K562 (cell line): ENCODE measurements at regions not wholly inside any gene's neighbourhood (a gene's known extent, or its start where the extent isn't known, plus 50 kb on each side); places are given as distances from the start of the nearest gene placed in this dataset.
A peak's percentile ranks its signal among the peaks of the same experiment; 100 is the strongest.

Experiments used
- ATAC-seq: fragments of 200-7000 bp; cut with Tn5 transposase; 3 replicates; pipeline ENCODE4 v1.9.1; 2020; ENCODE audit warnings: moderate library complexity
- BruUV-seq: library from RNA; stranded (reverse); fragments of 400-500 nt; replicated peaks from 2 replicates; lab custom pipeline; 2021; lab: Mats Ljungman, UMichigan
- CTCF ChIA-PET: fragments of 300-600 bp; formaldehyde crosslinking; extraction: SDS; loops from one replicate; lab custom pipeline; 2021; ENCODE audit warnings: low intra/inter-chr PET ratio; lab: Yijun Ruan, JAX
- POLR2A ChIA-PET: fragments of 300-600, 350-650 bp; sonication (Branson Sonifier 250); formaldehyde crosslinking; extraction: SDS; loops from one replicate; lab custom pipeline; 2021; ENCODE audit warnings: antibody characterized with exemption, inconsistent platforms; lab: Yijun Ruan, JAX
- DNase-seq, 4 experiments: peaks; one replicate each; pipeline versions ENCODE4 v3.0.0 to v3.0.0-alpha.2; 2011 to 2018; ENCODE audit warnings: low spot score in 3 of 4, mixed read lengths in 3 of 4; ENCODE audit errors: extremely low read depth in 1 of 4
- FAIRE-seq: peaks from 2 replicates; lab custom pipeline; 2011; peaks lifted over from hg19 to GRCh38; lab: Jason Lieb, UNC
- H2AFZ ChIP-seq: 2 replicates; pipeline ENCODE4 v1.6.0; 2011; ENCODE audit warnings: low read depth, low read length, control low read depth, inconsistent platforms
- H3K27ac ChIP-seq: fragments of 200-600 bp; 3 replicates; pipeline ENCODE4 v1.8.0; 2011; ENCODE audit warnings: low read depth, mild to moderate bottlenecking, control low read depth, inconsistent platforms, low read length, moderate library complexity, mixed read lengths; ENCODE audit errors: extremely low read depth
- H3K27me3 ChIP-seq, 2 experiments: fragments of 300-600 bp in 1 of 2; 2 replicates in 1 of 2; 3 replicates in 1 of 2; pipeline versions ENCODE4 v1.6.0 to v1.8.0; 2011; ENCODE audit warnings: inconsistent platforms in 2 of 2, low read length in 2 of 2, mild to moderate bottlenecking in 1 of 2, mixed read lengths in 1 of 2, moderate library complexity in 1 of 2; ENCODE audit not compliant: control insufficient read depth in 2 of 2, insufficient read depth in 2 of 2
- H3K36me3 ChIP-seq: fragments of 300-600 bp; 3 replicates; pipeline ENCODE4 v1.8.0; 2011; ENCODE audit warnings: mild to moderate bottlenecking, low read length, inconsistent platforms; ENCODE audit not compliant: control insufficient read depth, insufficient read depth
- H3K4me1 ChIP-seq, 2 experiments: fragments of 200-600 bp in 1 of 2; replicated peaks in 1 of 2; 2 replicates in 1 of 2; 3 replicates in 1 of 2; pipeline versions ENCODE4 v1.5.1 to v1.8.0; 2011; ENCODE audit warnings: inconsistent platforms in 2 of 2, low read length in 2 of 2, mild to moderate bottlenecking in 1 of 2, mixed read lengths in 1 of 2, moderate library complexity in 1 of 2; ENCODE audit not compliant: control insufficient read depth in 2 of 2, insufficient read depth in 2 of 2
- H3K4me2 ChIP-seq: 2 replicates; pipeline ENCODE4 v1.6.1; 2011; ENCODE audit warnings: low read length, control low read depth, inconsistent platforms, mixed read lengths; ENCODE audit not compliant: insufficient read depth
- H3K4me3 ChIP-seq: fragments of 200-600 bp; sonication (generic), shearing (Covaris generic); 2 replicates; pipeline ENCODE4 v1.5.1; 2016; ENCODE audit warnings: control low read depth, inconsistent platforms
- H3K79me2 ChIP-seq: fragments of 200-600 bp; 3 replicates; pipeline ENCODE4 v1.8.0; 2011; ENCODE audit warnings: low read length, inconsistent platforms; ENCODE audit not compliant: control insufficient read depth, insufficient read depth
- H3K9ac ChIP-seq, 2 experiments: 2 replicates each; pipeline versions ENCODE4 v1.6.0 to v1.6.1; 2011; ENCODE audit warnings: low read depth in 2 of 2, low read length in 2 of 2, control low read depth in 1 of 2, inconsistent platforms in 1 of 2, mild to moderate bottlenecking in 1 of 2, mixed read lengths in 1 of 2; ENCODE audit not compliant: insufficient read depth in 1 of 2
- H3K9me1 ChIP-seq: one replicate; pipeline ENCODE4 v1.6.0; 2011; ENCODE audit warnings: inconsistent platforms, mild to moderate bottlenecking, low read length, moderate library complexity; ENCODE audit not compliant: control insufficient read depth, insufficient read depth
- H3K9me3 ChIP-seq: replicated peaks from 2 replicates; pipeline ENCODE4 v1.5.1; 2011; ENCODE audit warnings: low read depth, low read length, inconsistent platforms; ENCODE audit not compliant: control insufficient read depth, insufficient read depth
- H4K20me1 ChIP-seq: replicated peaks from 2 replicates; pipeline ENCODE4 v1.6.1; 2011; ENCODE audit warnings: low read length, inconsistent platforms, mixed read lengths; ENCODE audit not compliant: control insufficient read depth, insufficient read depth
- ATF3 ChIP-seq, 2 experiments: fragments of 450-650 bp in 1 of 2; sonication (generic) in 1 of 2; formaldehyde crosslinking in 1 of 2; IDR thresholded peaks in 1 of 2; conservative IDR thresholded peaks in 1 of 2; 2 replicates each; pipeline versions ENCODE4 v1.6.1 to v1.8.1; 2016 to 2023; ENCODE audit warnings: mild to moderate bottlenecking in 2 of 2, moderate library complexity in 2 of 2, inconsistent platforms in 1 of 2, missing genetic modification reagents in 1 of 2
- CEBPG ChIP-seq, 3 experiments: fragments of 200-800 bp in 1 of 3; sonication (Bioruptor generic) in 1 of 3; sonication (generic) in 1 of 3; formaldehyde crosslinking in 1 of 3; IDR thresholded peaks in 2 of 3; conservative IDR thresholded peaks in 1 of 3; 2 replicates each; pipeline versions ENCODE4 v1.6.1 to v1.8.0; 2016 to 2022; ENCODE audit warnings: missing compliant biosample characterization in 2 of 3, missing genetic modification characterization in 2 of 3, mild to moderate bottlenecking in 1 of 3, missing genetic modification reagents in 1 of 3
- FOXJ3 ChIP-seq: sonication (generic); formaldehyde crosslinking; IDR thresholded peaks from 2 replicates; pipeline ENCODE4 v1.4.0; 2020; ENCODE audit warnings: mild to moderate bottlenecking, missing genetic modification reagents
- MAX ChIP-seq: sonication (generic); formaldehyde crosslinking; IDR thresholded peaks from 2 replicates; pipeline ENCODE4 v1.9.0; 2022; ENCODE audit warnings: mild to moderate bottlenecking, missing genetic modification reagents
- PHF8 ChIP-seq: fragments of 200-600 bp; sonication (generic); IDR thresholded peaks from 2 replicates; pipeline ENCODE4 v1.6.1; 2012; ENCODE audit warnings: mixed run types, mild to moderate bottlenecking, inconsistent platforms, low read length, moderate library complexity, borderline replicate concordance
- STAT5A ChIP-seq: IDR thresholded peaks from 2 replicates; pipeline ENCODE4 v1.6.1; 2012; ENCODE audit warnings: low read length, inconsistent platforms, borderline replicate concordance
- ZKSCAN1 ChIP-seq: fragments of 150-350 bp; IDR thresholded peaks from 2 replicates; pipeline ENCODE4 v1.6.1; 2016; ENCODE audit warnings: low read depth, low read length
- ZNF175 ChIP-seq: fragments of 200-800 bp; sonication (Bioruptor generic); IDR thresholded peaks from 2 replicates; pipeline ENCODE4 v1.6.1; 2016; ENCODE audit warnings: low read depth, mild to moderate bottlenecking, missing genetic modification characterization, missing compliant biosample characterization
- whole genome bisulfite sequencing: fragments of 100-300 bp; shearing (Covaris generic); methylation state at CpG from one replicate; pipeline ENCODE4 v1.1.6; 2016; ENCODE audit warnings: low coverage, mixed read lengths; ENCODE audit not compliant: insufficient coverage; ENCODE audit errors: missing lambda C conversion rate; 5-methylcytosine and 5-hydroxymethylcytosine counted together
- in situ Hi-C: fragments of 300-500 bp; cut with MboI; formaldehyde crosslinking; loops from 4 replicates; pipeline ENCODE4 v1.15.0; 2018; ENCODE audit warnings: inconsistent platforms, mixed read lengths
- intact Hi-C: fragments of 100-400 bp; cut with micrococcal nuclease; formaldehyde crosslinking; loops from 2 replicates; pipeline ENCODE4 v1.14.2; 2022

- no peak for DNase-seq
- Histone ChIP-seq H3K79me2 (no peaks in the 10 kb centered on the region), H3K4me2 (no peak overlapping the region), H3K27ac (no peak overlapping the region), H3K27me3 (peaks cover 4 to 27% of the 10 kb centered on the region in 2 experiments; a peak in 4 of 5 replicates), H3K4me3 (no peak overlapping the region), H4K20me1 (no peaks in the 10 kb centered on the region), H3K9me1 (no peaks in the 10 kb centered on the region), H2AFZ (no peak overlapping the region), H3K9me3 (no peaks in the 10 kb centered on the region), H3K4me1 (peaks cover 0 to 5% of the 10 kb centered on the region in 2 experiments; a peak in 1 of 5 replicates), H3K9ac (no peak overlapping the region), H3K36me3 (no peaks in the 10 kb centered on the region)
- intact Hi-C loops (no loop called here), in situ Hi-C loops (no loop called here)
- TF ChIP-seq ATF3 (IDR thresholded peaks at IDR 0.05) (peak; percentile 36; the same call in 1 of the 2 replicates), ATF3 (CRISPR knock-in tag; conservative IDR thresholded peaks at IDR 0.05) (no peak), FOXJ3 (CRISPR knock-in tag) (no peak), STAT5A (no peak), PHF8 (no peak), ZNF175 (CRISPR knock-in tag) (no peak), MAX (CRISPR knock-in tag) (no peak), CEBPG (CRISPR knock-in tag; IDR thresholded peaks at IDR 0.05) (no peak), CEBPG (tag; conservative IDR thresholded peaks at IDR 0.05 in 1 of 2, IDR thresholded peaks at IDR 0.05 in 1 of 2) (peak; percentile 14 to 37; a peak in 1 of 4 replicates), ZKSCAN1 (no peak)
- BruUV-seq, result no TSS peak
- ChIA-PET CTCF (no interaction called here), POLR2A (no interaction called here)
- WGBS, result 0% methylated on average over 2 of the region's 2 CpGs
- FAIRE-seq, result no peak
- no peak for ATAC-seq
Observed at GRCh38 chr6:1551249-1551648, 58.5 kb upstream of the FOXC1 start.
